Smooth muscle cell (in vitro differentiated cells): ENCODE measurements at regions not wholly inside any gene's neighbourhood (a gene's known extent, or its start where the extent isn't known, plus 50 kb on each side); places are given as distances from the start of the nearest gene placed in this dataset.

Source experiments
- DNase-seq: peaks from one replicate; lab custom pipeline; 2025; ENCODE audit not compliant: unreplicated experiment; lab: John Stamatoyannopoulos, UW
- H2AFZ ChIP-seq: fragments of 200-600 bp; sonication (generic); 2 replicates; pipeline ENCODE4 v1.6.0; 2016; ENCODE audit warnings: antibody characterized with exemption, low read depth, mild to moderate bottlenecking
- H3F3A ChIP-seq: fragments of 200-600 bp; sonication (generic); 2 replicates; pipeline ENCODE4 v1.6.0; 2017; ENCODE audit warnings: antibody characterized with exemption, low read depth
- H3K27ac ChIP-seq: fragments of 200-600 bp; sonication (generic); 2 replicates; pipeline ENCODE4 v1.5.1; 2016; ENCODE audit warnings: low read depth, mild to moderate bottlenecking
- H3K27me3 ChIP-seq: fragments of 200-600 bp; sonication (generic); 2 replicates; pipeline ENCODE4 v1.6.1; 2016; ENCODE audit warnings: low read depth, mild to moderate bottlenecking
- H3K36me3 ChIP-seq: fragments of 200-600 bp; sonication (generic); 2 replicates; pipeline ENCODE4 v1.5.1; 2016; ENCODE audit warnings: low read depth
- H3K4me1 ChIP-seq: fragments of 200-600 bp; sonication (generic); 2 replicates; pipeline ENCODE4 v1.5.1; 2016; ENCODE audit warnings: low read depth
- H3K4me2 ChIP-seq: fragments of 200-600 bp; sonication (generic); 2 replicates; pipeline ENCODE4 v1.6.0; 2016; ENCODE audit warnings: mild to moderate bottlenecking
- H3K4me3 ChIP-seq: fragments of 200-600 bp; sonication (generic); 2 replicates; pipeline ENCODE4 v1.5.1; 2016; ENCODE audit warnings: mild to moderate bottlenecking
- H3K79me2 ChIP-seq: fragments of 200-600 bp; sonication (generic); 2 replicates; pipeline ENCODE4 v1.6.0; 2016; ENCODE audit warnings: low read depth, mild to moderate bottlenecking
- H3K9ac ChIP-seq: fragments of 200-600 bp; sonication (generic); 2 replicates; pipeline ENCODE4 v1.6.0; 2016; ENCODE audit warnings: low read depth
- H3K9me3 ChIP-seq: fragments of 200-600 bp; sonication (generic); replicated peaks from 2 replicates; pipeline ENCODE4 v1.5.1; 2016; ENCODE audit warnings: low read depth
- H4K20me1 ChIP-seq: fragments of 200-600 bp; sonication (generic); 2 replicates; pipeline ENCODE4 v1.6.0; 2016; ENCODE audit warnings: low read depth
- WGBS: methylation state at CpG from one replicate; pipeline ENCODE4 v1.1.7; 2016; ENCODE audit warnings: low lambda C conversion rate; 5-methylcytosine and 5-hydroxymethylcytosine counted together
- TF ChIP-seq, protein P1 (sequence below): fragments of 200-600 bp; sonication (generic); IDR thresholded peaks from 2 replicates; pipeline ENCODE4 v1.5.1; 2017; ENCODE audit warnings: borderline replicate concordance, mild to moderate bottlenecking, antibody characterized with exemption; ENCODE audit not compliant: insufficient read depth, poor library complexity, severe bottlenecking

DNA sequence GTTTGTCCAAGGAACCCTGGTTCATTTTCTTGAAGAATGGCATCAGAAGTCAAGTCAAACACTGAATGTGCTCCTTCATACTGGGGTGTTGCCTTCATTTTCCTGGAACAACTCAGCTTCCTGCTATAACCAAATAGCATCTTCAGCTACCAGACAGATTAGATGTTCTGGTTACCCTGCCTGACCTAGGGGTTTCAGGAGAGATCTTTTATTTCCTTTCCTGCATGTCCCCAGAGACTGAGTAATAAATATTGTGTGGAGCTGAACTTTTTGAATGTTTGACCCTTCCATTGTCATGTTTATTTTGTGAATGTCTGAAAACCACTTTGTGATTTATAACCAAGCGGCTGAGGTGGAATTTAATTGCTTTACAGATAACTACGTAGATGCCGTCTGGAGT is 147.1 kb downstream of the IRX1 start:
- H3F3A ChIP-seq, result no peaks in the 10 kb centered on the region
- H2AFZ ChIP-seq, result no peak overlapping the region
- H3K27me3 ChIP-seq, result no peaks in the 10 kb centered on the region
- H3K79me2 ChIP-seq, result no peaks in the 10 kb centered on the region
- H3K4me1 ChIP-seq, result no peaks in the 10 kb centered on the region
- no peak overlapping the region for H3K27ac ChIP-seq
- 90% methylated on average over 3 of the region's 3 CpGs for WGBS
- DNase-seq, result no peak
- no peaks in the 10 kb centered on the region for H4K20me1 ChIP-seq
- no peak overlapping the region for H3K9ac ChIP-seq
- H3K4me2 ChIP-seq, result no peak overlapping the region
- H3K9me3 ChIP-seq, result no peaks in the 10 kb centered on the region
- H3K36me3 ChIP-seq, result no peaks in the 10 kb centered on the region
- TF ChIP-seq, protein P1, sequence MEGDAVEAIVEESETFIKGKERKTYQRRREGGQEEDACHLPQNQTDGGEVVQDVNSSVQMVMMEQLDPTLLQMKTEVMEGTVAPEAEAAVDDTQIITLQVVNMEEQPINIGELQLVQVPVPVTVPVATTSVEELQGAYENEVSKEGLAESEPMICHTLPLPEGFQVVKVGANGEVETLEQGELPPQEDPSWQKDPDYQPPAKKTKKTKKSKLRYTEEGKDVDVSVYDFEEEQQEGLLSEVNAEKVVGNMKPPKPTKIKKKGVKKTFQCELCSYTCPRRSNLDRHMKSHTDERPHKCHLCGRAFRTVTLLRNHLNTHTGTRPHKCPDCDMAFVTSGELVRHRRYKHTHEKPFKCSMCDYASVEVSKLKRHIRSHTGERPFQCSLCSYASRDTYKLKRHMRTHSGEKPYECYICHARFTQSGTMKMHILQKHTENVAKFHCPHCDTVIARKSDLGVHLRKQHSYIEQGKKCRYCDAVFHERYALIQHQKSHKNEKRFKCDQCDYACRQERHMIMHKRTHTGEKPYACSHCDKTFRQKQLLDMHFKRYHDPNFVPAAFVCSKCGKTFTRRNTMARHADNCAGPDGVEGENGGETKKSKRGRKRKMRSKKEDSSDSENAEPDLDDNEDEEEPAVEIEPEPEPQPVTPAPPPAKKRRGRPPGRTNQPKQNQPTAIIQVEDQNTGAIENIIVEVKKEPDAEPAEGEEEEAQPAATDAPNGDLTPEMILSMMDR, result no peak
- no peak overlapping the region for H3K4me3 ChIP-seq

DNA sequence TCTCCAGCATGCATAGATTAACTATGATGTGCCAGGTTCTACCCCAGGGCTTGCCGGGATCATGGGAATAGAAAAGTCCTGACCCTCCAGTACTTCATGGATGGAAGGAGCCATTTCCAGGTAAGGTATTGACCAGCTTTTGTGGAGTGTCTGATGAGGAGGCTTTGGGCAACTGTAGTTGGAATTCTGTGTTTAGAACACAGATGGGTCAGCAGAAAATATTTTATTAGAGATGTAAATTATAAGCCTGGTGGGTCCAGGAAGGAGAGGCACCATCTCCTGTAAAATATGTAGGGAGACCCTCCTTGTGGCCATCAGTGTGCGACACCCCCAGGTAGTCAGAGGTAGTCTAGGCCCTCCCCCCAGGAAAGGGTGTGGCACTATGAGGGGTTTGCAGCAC is 156.2 kb downstream of the IRX1 start:
- no peak overlapping the region for H2AFZ ChIP-seq
- H3K79me2 ChIP-seq, result no peaks in the 10 kb centered on the region
- H3K9ac ChIP-seq, result no peak overlapping the region
- H3K27ac ChIP-seq, result no peak overlapping the region
- WGBS, result 97% methylated on average over 2 of the region's 2 CpGs
- TF ChIP-seq, protein P1, result no peak
- no peaks in the 10 kb centered on the region for H3K36me3 ChIP-seq
- DNase-seq, result no peak
- H4K20me1 ChIP-seq, result no peaks in the 10 kb centered on the region
- no peak overlapping the region for H3K4me3 ChIP-seq
- no peaks in the 10 kb centered on the region for H3K27me3 ChIP-seq
- H3K4me1 ChIP-seq, result no peaks in the 10 kb centered on the region
- no peaks in the 10 kb centered on the region for H3K9me3 ChIP-seq
- no peak overlapping the region for H3K4me2 ChIP-seq
- no peaks in the 10 kb centered on the region for H3F3A ChIP-seq

DNA sequence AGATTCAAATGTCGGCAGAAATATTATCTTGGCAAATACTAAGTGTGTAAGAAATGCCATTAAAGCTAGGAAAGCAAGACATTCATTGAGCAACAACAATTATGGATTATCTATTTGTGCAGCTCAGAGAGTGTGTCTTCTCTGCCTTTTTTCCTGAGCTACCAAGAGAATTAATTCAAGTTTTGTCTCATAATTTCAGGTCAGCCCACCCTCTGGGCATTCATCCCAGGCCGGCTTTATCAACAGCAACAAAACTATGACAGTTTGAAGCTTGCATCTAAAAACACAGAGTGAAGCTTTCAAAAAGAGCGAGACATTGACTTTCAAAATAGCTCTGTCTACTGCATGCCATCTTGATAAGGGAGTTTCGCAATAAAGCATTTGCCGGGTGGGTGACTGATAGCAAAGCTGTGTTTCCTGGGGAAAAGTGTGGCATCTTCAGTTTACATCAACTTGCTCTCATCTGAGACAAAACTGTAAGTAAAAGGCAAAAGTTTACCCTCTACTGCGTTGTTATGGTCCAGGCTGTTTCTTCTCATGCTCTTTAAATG is 182.4 kb downstream of the IRX1 start:
- H3K27me3 ChIP-seq, result no peaks in the 10 kb centered on the region
- H3K4me3 ChIP-seq, result no peak overlapping the region
- no peaks in the 10 kb centered on the region for H4K20me1 ChIP-seq
- H3K9me3 ChIP-seq, result no peaks in the 10 kb centered on the region
- DNase-seq, result no peak
- no peak overlapping the region for H2AFZ ChIP-seq
- WGBS, result 81% methylated on average over 6 of the region's 6 CpGs
- H3K27ac ChIP-seq, result no peak overlapping the region
- H3K4me1 ChIP-seq, result no peaks in the 10 kb centered on the region
- H3K79me2 ChIP-seq, result no peaks in the 10 kb centered on the region
- no peaks in the 10 kb centered on the region for H3K36me3 ChIP-seq
- H3K4me2 ChIP-seq, result no peak overlapping the region
- no peaks in the 10 kb centered on the region for H3F3A ChIP-seq
- TF ChIP-seq, protein P1, result no peak
- H3K9ac ChIP-seq, result no peak overlapping the region

DNA sequence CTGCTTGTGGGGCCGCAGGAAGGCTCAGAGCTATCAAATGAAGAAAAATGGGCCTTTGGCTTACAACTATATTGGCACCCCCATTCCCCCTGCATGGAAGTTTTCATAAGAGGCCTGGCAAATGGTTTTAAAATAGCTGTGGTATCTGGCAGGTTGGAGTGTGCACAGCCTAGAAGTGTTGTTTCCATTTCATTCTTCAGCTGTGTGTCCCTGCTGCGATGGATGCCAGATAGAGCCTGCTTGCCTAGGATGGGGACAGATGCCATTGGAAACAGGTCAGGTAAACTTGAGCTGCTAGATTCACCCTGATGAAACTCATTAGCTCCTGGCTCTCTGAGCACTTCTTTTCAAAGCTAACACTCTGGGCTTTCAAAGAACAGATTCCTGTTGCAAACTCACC is 183.3 kb downstream of the IRX1 start:
- Histone ChIP-seq H3K27ac (no peak overlapping the region), H2AFZ (no peak overlapping the region), H4K20me1 (no peaks in the 10 kb centered on the region), H3K27me3 (no peaks in the 10 kb centered on the region), H3F3A (no peaks in the 10 kb centered on the region), H3K79me2 (no peaks in the 10 kb centered on the region), H3K36me3 (no peaks in the 10 kb centered on the region), H3K4me3 (no peak overlapping the region), H3K4me2 (no peak overlapping the region), H3K9me3 (no peaks in the 10 kb centered on the region), H3K4me1 (no peaks in the 10 kb centered on the region), H3K9ac (no peak overlapping the region)
- 93% methylated on average over 2 of the region's 2 CpGs for WGBS
- no peak for DNase-seq
- TF ChIP-seq, protein P1, result no peak
